GM06990 (cell line): ENCODE measurements at regions not wholly inside any gene's neighbourhood (a gene's known extent, or its start where the extent isn't known, plus 50 kb on each side); places are given as distances from the start of the nearest gene placed in this dataset.

ENCODE experiments used
- DNase-seq: peaks from one replicate; pipeline ENCODE4 v3.0.0-alpha.2; 2011; ENCODE audit not compliant: insufficient read length; ENCODE audit errors: extremely low read depth
- H3K27me3 ChIP-seq: replicated peaks from 2 replicates; pipeline ENCODE4 v1.6.0; 2011; ENCODE audit warnings: low read length; ENCODE audit not compliant: control insufficient read depth, insufficient read depth
- H3K36me3 ChIP-seq: 2 replicates; pipeline ENCODE4 v1.5.1; 2011; ENCODE audit warnings: low read length; ENCODE audit not compliant: control insufficient read depth, insufficient read depth
- H3K4me3 ChIP-seq: replicated peaks from 2 replicates; pipeline ENCODE4 v1.5.1; 2011; ENCODE audit warnings: low read depth, mild to moderate bottlenecking, control low read depth, low read length
- TF ChIP-seq, protein P1 (sequence below): IDR thresholded peaks from 2 replicates; pipeline ENCODE4 v1.5.1; 2011; ENCODE audit warnings: low read length, control low read depth, mild to moderate bottlenecking, inconsistent platforms; ENCODE audit not compliant: insufficient read depth, poor library complexity, severe bottlenecking

DNA sequence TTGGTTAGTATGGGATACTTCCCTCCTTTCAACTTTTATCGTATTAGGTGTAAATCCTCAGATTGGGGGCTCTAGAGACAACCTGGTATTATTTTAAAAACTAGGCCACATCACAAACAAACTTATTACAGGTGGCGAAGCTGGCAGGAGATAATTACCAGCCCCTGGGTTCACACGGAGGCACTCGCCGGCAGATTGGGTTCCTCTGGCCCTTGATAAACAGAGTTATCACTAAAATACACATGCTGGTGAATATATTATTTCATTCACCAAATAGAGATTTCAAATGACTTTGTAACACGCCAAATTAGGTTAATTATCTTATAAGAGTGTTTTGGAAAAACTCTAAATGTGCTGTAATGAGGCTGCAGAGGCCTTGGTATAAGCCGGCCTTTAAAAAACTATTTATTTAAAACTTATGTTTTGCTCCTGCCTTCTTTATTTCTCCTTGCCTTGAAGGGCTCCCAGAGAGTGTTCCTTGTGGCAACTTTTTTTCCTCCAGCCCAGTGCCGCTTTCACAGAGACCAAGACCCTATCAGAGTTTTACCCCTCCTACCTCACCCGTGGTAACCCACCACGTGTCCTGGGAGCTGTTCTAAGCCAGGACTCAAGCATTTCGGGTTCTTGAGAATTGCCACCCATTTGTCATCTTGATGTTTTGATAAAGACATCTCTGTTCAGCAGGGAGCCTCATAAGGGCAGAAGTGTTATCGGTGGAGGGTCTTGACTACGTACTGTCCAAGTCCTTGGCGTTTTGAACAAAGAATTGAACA is 468.6 kb upstream of the CFAP20DC start:
- no peak for DNase-seq
- H3K4me3 ChIP-seq: no peak overlapping the region
- TF ChIP-seq, protein P1, sequence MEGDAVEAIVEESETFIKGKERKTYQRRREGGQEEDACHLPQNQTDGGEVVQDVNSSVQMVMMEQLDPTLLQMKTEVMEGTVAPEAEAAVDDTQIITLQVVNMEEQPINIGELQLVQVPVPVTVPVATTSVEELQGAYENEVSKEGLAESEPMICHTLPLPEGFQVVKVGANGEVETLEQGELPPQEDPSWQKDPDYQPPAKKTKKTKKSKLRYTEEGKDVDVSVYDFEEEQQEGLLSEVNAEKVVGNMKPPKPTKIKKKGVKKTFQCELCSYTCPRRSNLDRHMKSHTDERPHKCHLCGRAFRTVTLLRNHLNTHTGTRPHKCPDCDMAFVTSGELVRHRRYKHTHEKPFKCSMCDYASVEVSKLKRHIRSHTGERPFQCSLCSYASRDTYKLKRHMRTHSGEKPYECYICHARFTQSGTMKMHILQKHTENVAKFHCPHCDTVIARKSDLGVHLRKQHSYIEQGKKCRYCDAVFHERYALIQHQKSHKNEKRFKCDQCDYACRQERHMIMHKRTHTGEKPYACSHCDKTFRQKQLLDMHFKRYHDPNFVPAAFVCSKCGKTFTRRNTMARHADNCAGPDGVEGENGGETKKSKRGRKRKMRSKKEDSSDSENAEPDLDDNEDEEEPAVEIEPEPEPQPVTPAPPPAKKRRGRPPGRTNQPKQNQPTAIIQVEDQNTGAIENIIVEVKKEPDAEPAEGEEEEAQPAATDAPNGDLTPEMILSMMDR: no peak
- H3K36me3 ChIP-seq: no peaks in the 10 kb centered on the region
- H3K27me3 ChIP-seq: no peaks in the 10 kb centered on the region

DNA sequence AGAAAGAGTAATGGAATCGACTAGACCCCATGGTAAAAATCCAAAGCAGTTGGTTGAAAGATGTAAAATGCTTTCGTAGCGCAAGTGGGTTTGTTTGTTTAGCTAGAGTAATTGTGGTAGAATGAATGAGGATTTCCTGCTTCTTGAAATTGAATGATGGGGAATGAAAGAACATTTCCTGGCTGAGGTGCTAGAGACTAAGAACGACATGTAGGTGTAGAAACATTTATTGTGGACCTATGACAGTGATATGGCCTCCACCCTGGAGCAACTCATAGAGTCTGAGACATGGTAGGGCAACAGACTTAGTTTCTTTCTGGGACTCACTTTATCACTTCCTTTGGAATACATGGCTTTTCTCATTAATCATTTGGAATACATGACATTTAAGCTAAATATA is 467.6 kb upstream of the CFAP20DC start:
- H3K36me3 ChIP-seq: no peaks in the 10 kb centered on the region
- DNase-seq: no peak
- TF ChIP-seq, protein P1: no peak
- no peak overlapping the region for H3K4me3 ChIP-seq
- no peaks in the 10 kb centered on the region for H3K27me3 ChIP-seq

DNA sequence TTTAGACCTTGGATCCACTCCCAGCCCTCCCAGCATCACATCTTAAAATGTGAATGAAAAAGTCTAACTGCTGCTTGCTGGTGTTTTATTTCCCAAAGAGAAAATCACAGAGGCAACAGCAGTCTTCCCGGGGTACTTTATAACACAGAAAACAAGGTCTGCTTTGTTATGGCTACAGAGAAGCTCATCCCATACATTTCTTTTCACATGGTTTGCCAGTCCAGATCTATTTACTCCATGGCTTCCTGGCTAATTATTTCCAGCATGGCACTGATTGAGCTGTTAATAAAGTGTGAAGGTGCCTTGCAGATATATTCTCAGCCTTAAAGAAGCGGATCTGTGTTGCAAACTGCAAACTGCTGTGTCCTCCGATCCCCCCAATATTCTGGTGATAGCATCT is 466.1 kb upstream of the CFAP20DC start:
- Histone ChIP-seq H3K4me3 (no peak overlapping the region), H3K36me3 (no peaks in the 10 kb centered on the region), H3K27me3 (no peaks in the 10 kb centered on the region)
- TF ChIP-seq, protein P1: no peak
- no peak for DNase-seq

DNA sequence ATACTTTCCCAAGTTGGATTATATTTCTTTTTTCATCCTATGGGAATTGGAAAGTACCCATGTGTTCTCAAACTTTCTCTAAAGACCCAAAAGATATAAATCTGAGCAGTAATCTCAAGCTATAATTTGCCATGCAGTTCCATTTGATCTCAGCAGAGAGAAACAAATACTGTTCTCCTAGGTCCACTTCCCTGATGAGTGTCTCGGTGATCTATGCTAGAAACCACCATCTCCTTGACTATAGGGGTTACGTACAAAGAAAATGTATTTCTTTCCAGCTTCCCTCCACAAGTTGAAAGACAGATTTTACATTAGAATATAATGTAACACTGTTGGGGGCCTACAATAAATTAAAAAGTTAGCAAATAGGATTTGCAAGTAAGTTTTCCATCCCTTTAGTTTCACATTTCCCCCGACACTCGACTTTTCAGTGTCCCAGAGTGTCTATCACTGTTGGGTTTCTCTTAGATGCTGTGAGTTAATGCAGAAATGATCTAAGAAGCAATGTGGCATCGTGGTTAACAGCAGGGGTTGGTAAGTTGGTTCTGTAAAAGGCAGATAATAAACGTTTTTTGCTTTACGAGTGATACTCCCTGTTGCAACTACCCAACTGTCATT is 465.1 kb upstream of the CFAP20DC start:
- no peak for DNase-seq
- TF ChIP-seq, protein P1: no peak
- no peaks in the 10 kb centered on the region for H3K27me3 ChIP-seq
- H3K36me3 ChIP-seq: no peaks in the 10 kb centered on the region
- H3K4me3 ChIP-seq: no peak overlapping the region

DNA sequence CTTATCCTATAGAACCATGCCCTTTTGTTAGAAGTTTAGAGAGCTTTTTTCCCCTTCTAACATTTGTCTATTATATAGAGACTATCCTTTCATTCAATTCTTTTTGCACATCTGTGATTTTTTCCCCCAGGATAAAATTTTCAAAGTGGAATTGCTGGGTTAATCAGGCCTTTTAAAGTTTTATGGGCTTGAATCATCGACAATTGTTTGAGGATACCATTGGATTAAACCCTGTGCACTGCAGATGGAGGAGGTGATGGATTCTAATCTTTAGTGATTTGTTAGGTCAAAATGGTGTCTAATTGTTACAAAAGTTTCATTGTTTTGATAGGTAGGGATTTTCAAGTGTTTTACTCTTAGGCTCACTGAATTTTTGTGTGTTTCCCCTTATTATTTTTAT is 463.7 kb upstream of the CFAP20DC start:
- Histone ChIP-seq H3K4me3 (no peak overlapping the region), H3K36me3 (no peaks in the 10 kb centered on the region), H3K27me3 (no peaks in the 10 kb centered on the region; the same call in 1 of the 2 replicates)
- TF ChIP-seq, protein P1: no peak
- no peak for DNase-seq
